ENCODE measurements at regions not wholly inside any gene's neighbourhood (a gene's known extent, or its start where the extent isn't known, plus 50 kb on each side); places are given as distances from the start of the nearest gene placed in this dataset.

- dilution Hi-C loops (cut with MboI; ENCODE audit: extremely low pct_ligation_motif_present, low sequenced_read_pairs), result no loop called here
- BruUV-seq (replicated peaks), result no TSS peak
These were observed 189.3 kb upstream of the SLC35B3 start for GRCh38 chr6:8624665-8625064.

DNA sequence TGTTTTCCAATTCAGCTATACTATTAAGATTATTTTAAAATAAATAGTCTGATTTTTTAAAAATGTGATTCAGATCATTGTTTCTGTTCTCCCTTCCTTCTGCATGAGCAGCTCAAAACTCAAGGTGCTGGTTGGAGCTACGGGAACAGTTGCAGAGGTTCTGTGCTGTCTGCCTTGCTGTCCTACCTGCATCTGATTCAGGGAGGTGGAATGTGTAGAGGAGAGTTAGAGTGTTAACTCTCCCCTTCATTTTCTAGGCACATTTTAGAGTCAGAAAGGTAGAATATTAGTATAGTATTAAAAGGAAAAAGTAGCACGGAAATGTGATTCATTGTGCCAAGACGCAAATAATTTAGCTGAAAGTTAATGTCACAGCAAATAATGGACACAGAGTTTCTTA lies 188.1 kb upstream of the SLC35B3 start:
- Histone ChIP-seq H2AFZ (ENCODE audit: low read depth, low read length) (no peak overlapping the region), H3K27me3 (ENCODE audit: control insufficient read depth in 2 of 2, insufficient read depth in 2 of 2, low read length in 2 of 2) (no peaks in the 10 kb centered on the region), H3K4me3 (replicated peaks in 1 of 3; ENCODE audit: insufficient read depth in 1 of 3, low read depth in 1 of 3, low read length in 3 of 3) (no peak overlapping the region), H4K20me1 (replicated peaks; ENCODE audit: control insufficient read depth, extremely low read depth, insufficient read depth, low read length) (no peaks in the 10 kb centered on the region), H3K9me1 (replicated peaks; ENCODE audit: control insufficient read depth, extremely low read depth, insufficient read depth, low read length) (no peaks in the 10 kb centered on the region), H3K9ac (replicated peaks; ENCODE audit: extremely low read depth, insufficient read depth, low read length) (no peak overlapping the region), H3K4me1 (ENCODE audit: control insufficient read depth, extremely low read depth, insufficient read depth, low read length) (no peaks in the 10 kb centered on the region), H3K27ac (ENCODE audit: insufficient read depth, low read depth, low read length) (no peak overlapping the region), H3K9me3 (replicated peaks; ENCODE audit: control insufficient read depth, insufficient read depth, low read length) (no peaks in the 10 kb centered on the region), H3K4me2 (ENCODE audit: insufficient read depth, low read length) (no peak overlapping the region), H3K36me3 (ENCODE audit: control insufficient read depth in 2 of 2, extremely low read depth in 1 of 2, insufficient read depth in 2 of 2, low read length in 2 of 2) (no peaks in the 10 kb centered on the region), H3K79me2 (ENCODE audit: control insufficient read depth, insufficient read depth, low read length) (no peaks in the 10 kb centered on the region)
- TF ChIP-seq, protein P1, sequence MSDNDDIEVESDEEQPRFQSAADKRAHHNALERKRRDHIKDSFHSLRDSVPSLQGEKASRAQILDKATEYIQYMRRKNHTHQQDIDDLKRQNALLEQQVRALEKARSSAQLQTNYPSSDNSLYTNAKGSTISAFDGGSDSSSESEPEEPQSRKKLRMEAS (IDR thresholded peaks at IDR 0.05; ENCODE audit: insufficient read depth, insufficient read length), result no peak
- TF ChIP-seq FOS (IDR thresholded peaks at IDR 0.05; ENCODE audit: borderline replicate concordance, insufficient read depth, low read length) (no peak), POLR2A (IDR thresholded peaks at IDR 0.05; ENCODE audit: low read depth, low read length) (no peak), MYC (IDR thresholded peaks at IDR 0.05; ENCODE audit: low read depth, low read length) (no peak), EZH2 (IDR thresholded peaks at IDR 0.05; ENCODE audit: borderline replicate concordance, low read depth, low read length, severe bottlenecking) (no peak), JUN (IDR thresholded peaks at IDR 0.05; ENCODE audit: borderline replicate concordance, insufficient read depth, insufficient read length, low read depth) (no peak), POLR2AphosphoS5 (IDR thresholded peaks at IDR 0.05; ENCODE audit: insufficient read depth, low read depth, low read length) (no peak), CTCF (IDR thresholded peaks at IDR 0.05; ENCODE audit: extremely low read depth in 1 of 2, insufficient read depth in 1 of 2, low read depth in 1 of 2, low read length in 2 of 2) (no peak), GATA2 (IDR thresholded peaks at IDR 0.05; ENCODE audit: insufficient read depth, insufficient read length, low read depth, low read length) (no peak)
- ChIA-PET CTCF (no interaction called here), POLR2A (no interaction called here)
- BruUV-seq (replicated peaks), result no TSS peak
- FAIRE-seq (no peak), DNase-seq (ENCODE audit: low read depth, low spot score) (no peak)
- intact Hi-C loops (cut with micrococcal nuclease) (no loop called here), dilution Hi-C loops (cut with MboI; ENCODE audit: extremely low pct_ligation_motif_present, low sequenced_read_pairs) (no loop called here)

More at GRCh38 chr6:8624665-8625064, 189.3 kb upstream of the SLC35B3 start:
- no peak for DNase-seq (ENCODE audit: low read depth, low spot score)
- no peaks in the 10 kb centered on the region for H3K4me1 ChIP-seq (ENCODE audit: control insufficient read depth, extremely low read depth, insufficient read depth, low read length)
- H3K9me1 ChIP-seq (replicated peaks; ENCODE audit: control insufficient read depth, extremely low read depth, insufficient read depth, low read length), result no peaks in the 10 kb centered on the region
- H4K20me1 ChIP-seq (replicated peaks; ENCODE audit: control insufficient read depth, extremely low read depth, insufficient read depth, low read length), result no peaks in the 10 kb centered on the region
- no peak overlapping the region for H2AFZ ChIP-seq (ENCODE audit: low read depth, low read length)
- no peaks in the 10 kb centered on the region for H3K27me3 ChIP-seq (ENCODE audit: control insufficient read depth in 2 of 2, insufficient read depth in 2 of 2, low read length in 2 of 2)
- no peak overlapping the region for H3K27ac ChIP-seq (ENCODE audit: insufficient read depth, low read depth, low read length)
- no peaks in the 10 kb centered on the region for H3K79me2 ChIP-seq (ENCODE audit: control insufficient read depth, insufficient read depth, low read length)
- POLR2A ChIA-PET, result no interaction called here
- no peak overlapping the region for H3K9ac ChIP-seq (replicated peaks; ENCODE audit: extremely low read depth, insufficient read depth, low read length)
- no peak overlapping the region for H3K4me3 ChIP-seq (replicated peaks in 1 of 3; ENCODE audit: insufficient read depth in 1 of 3, low read depth in 1 of 3, low read length in 3 of 3)
- intact Hi-C loops (cut with micrococcal nuclease), result no loop called here
- no peak for FAIRE-seq
- no peaks in the 10 kb centered on the region for H3K36me3 ChIP-seq (ENCODE audit: control insufficient read depth in 2 of 2, extremely low read depth in 1 of 2, insufficient read depth in 2 of 2, low read length in 2 of 2)
- no peak for TF ChIP-seq MYC (IDR thresholded peaks at IDR 0.05; ENCODE audit: low read depth, low read length)
- TF ChIP-seq GATA2 (IDR thresholded peaks at IDR 0.05; ENCODE audit: insufficient read depth, insufficient read length, low read depth, low read length), result no peak
- H3K9me3 ChIP-seq (replicated peaks; ENCODE audit: control insufficient read depth, insufficient read depth, low read length), result no peaks in the 10 kb centered on the region
- H3K4me2 ChIP-seq (ENCODE audit: insufficient read depth, low read length), result no peak overlapping the region
- CTCF ChIA-PET, result no interaction called here
